NB4 (cell line): ENCODE measurements at regions not wholly inside any gene's neighbourhood (a gene's known extent, or its start where the extent isn't known, plus 50 kb on each side); places are given as distances from the start of the nearest gene placed in this dataset.

ENCODE experiments used
- DNase-seq: peaks from one replicate; pipeline ENCODE4 v3.0.0; 2010; ENCODE audit warnings: low read depth
- H3K4me3 ChIP-seq: one replicate; pipeline ENCODE4 v1.5.1; 2011; ENCODE audit warnings: mild to moderate bottlenecking, low read depth, low read length, moderate library complexity
- CTCF ChIP-seq: IDR thresholded peaks from one replicate; pipeline ENCODE4 v1.5.1; 2012; ENCODE audit warnings: low read depth, low read length
- MAX ChIP-seq: IDR thresholded peaks from 2 replicates; pipeline ENCODE4 v1.6.1; 2011; ENCODE audit warnings: low read depth, low read length
- MYC ChIP-seq: IDR thresholded peaks from 2 replicates; pipeline ENCODE4 v1.6.1; 2011; ENCODE audit warnings: low read depth, low read length
- POLR2A ChIP-seq: IDR thresholded peaks from 2 replicates; pipeline ENCODE4 v1.6.1; 2011; ENCODE audit warnings: mild to moderate bottlenecking; ENCODE audit not compliant: insufficient read length; ENCODE audit errors: extremely low read depth

GRCh38 chr1:87250336-87250735 lies 78.3 kb upstream of the LMO4 start:
- H3K4me3 ChIP-seq: no peak overlapping the region
- TF ChIP-seq CTCF (no peak), POLR2A (no peak), MYC (no peak), MAX (no peak)
- no peak for DNase-seq

DNA sequence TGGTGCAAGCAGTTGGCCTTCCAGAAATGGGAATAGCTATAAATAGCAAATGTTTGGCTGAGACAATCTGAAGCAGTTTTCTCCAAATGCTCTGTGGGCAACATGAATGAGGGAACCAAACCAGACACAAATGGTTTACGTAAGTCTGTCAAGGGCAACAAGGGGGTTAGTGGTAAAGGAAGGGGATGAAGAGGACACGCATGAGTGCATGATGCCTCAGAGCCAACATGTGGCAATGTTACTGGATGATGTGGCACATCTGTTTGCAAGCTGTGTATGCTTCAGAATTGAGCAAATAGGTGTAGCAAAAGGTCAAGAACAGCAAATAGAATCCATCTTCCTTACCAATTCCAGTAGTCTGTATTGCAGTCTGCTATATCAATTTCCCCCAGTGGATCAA lies 76.3 kb upstream of the LMO4 start:
- peak; percentile 25 for DNase-seq
- no peak overlapping the region for H3K4me3 ChIP-seq
- TF ChIP-seq MAX: no peak
- no peak for TF ChIP-seq MYC
- TF ChIP-seq CTCF: no peak
- no peak for TF ChIP-seq POLR2A

DNA sequence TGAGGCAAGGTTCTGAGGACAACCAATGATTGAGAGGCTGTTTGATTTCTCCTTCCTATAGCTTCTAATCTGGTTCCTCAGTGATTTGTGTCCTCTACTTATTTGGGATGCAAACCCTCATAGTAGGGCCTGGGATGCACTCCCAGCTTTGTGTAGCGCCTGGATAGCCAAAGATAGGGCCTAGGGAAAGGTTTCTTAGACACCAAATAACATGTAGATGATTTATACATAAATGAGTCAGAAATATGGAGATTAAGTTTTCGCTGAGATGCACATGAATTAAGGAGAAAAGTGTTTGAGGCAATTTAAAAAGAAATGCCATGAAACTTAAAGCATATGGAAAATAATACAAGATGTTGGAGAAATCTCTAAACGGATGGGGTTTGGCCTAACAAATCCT lies 66.0 kb upstream of the LMO4 start:
- H3K4me3 ChIP-seq: no peak overlapping the region
- no peak for DNase-seq
- TF ChIP-seq CTCF (no peak), MAX (no peak), POLR2A (no peak), MYC (no peak)

- TF ChIP-seq MAX (no peak), CTCF (no peak), MYC (no peak), POLR2A (no peak)
- DNase-seq: no peak
- H3K4me3 ChIP-seq: no peak overlapping the region
These were observed 65.4 kb upstream of the LMO4 start for GRCh38 chr1:87263281-87263680.

GRCh38 chr1:87263785-87264184 lies 64.9 kb upstream of the LMO4 start:
- TF ChIP-seq CTCF (no peak), POLR2A (no peak), MAX (no peak), MYC (no peak)
- DNase-seq: no peak
- H3K4me3 ChIP-seq: no peak overlapping the region

DNA sequence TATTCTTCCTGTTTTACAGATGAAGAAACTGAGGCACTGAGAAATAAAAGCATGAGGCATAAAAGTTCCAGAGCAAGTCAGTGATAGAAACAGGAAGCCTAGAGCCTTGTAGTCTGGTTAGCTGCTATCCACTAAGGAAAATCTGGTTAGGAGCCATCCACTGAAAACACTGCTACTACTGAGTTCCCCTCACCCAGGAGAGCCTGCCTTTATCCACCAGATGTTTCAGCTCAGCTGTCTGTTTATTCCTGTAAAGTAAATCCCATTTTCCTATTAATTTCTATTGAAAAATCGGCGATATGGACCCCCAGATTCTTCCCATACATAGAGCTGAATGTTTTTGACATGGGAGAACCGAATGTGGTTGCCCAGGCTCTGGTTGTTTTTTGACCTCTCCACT lies 63.7 kb upstream of the LMO4 start:
- TF ChIP-seq POLR2A: no peak
- no peak for TF ChIP-seq CTCF
- no peak for TF ChIP-seq MYC
- no peak for TF ChIP-seq MAX
- no peak for DNase-seq
- H3K4me3 ChIP-seq: no peak overlapping the region
